ENCODE measurements at regions not wholly inside any gene's neighbourhood (a gene's known extent, or its start where the extent isn't known, plus 50 kb on each side); places are given as distances from the start of the nearest gene placed in this dataset.

DNA sequence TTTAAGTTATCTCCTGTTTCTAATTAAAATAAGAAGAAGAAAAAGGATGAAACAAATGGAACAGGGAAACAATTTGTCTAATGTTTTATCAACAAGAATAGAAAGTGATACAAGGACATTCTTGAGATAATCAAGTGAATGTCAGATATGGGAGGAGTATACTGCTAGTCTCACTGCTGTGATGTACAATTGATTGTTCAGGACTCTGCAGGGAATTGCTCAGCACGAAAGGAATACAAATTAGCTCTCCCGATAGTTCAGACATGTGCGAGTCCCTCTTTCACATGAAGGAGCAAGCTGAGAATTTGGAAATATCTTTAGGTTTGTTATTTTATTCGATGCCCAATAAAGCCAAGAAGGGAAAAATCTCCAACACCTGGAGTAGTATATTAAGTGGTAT is 57.3 kb upstream of the FSTL5 start:
- intact Hi-C loops (cut with micrococcal nuclease; ENCODE audit: unreplicated experiment), result no loop called here
- Histone ChIP-seq H3K9me3 (ENCODE audit: low read depth, low read length, poor library complexity, severe bottlenecking) (no peaks in the 10 kb centered on the region), H3K36me3 (ENCODE audit: insufficient read depth, low read length, poor library complexity, severe bottlenecking) (no peaks in the 10 kb centered on the region), H3K27ac (ENCODE audit: low read depth, low read length, poor library complexity, severe bottlenecking) (no peak overlapping the region), H3K4me3 (ENCODE audit: low read depth, low read length, poor library complexity, severe bottlenecking) (no peak overlapping the region), H3K27me3 (replicated peaks; ENCODE audit: insufficient read depth, low read depth, low read length, poor library complexity) (no peaks in the 10 kb centered on the region), H3K4me1 (ENCODE audit: insufficient read depth, low read length, poor library complexity, severe bottlenecking) (no peaks in the 10 kb centered on the region)
- ChIA-PET POLR2A (ENCODE audit: low non-redundant PET) (no interaction called here), CTCF (no interaction called here)
- no peak for DNase-seq (ENCODE audit: low spot score)
- BruUV-seq (replicated peaks), result no TSS peak
- TF ChIP-seq EZH2 (IDR thresholded peaks at IDR 0.05; ENCODE audit: borderline replicate concordance, low read depth, low read length, poor library complexity, severe bottlenecking), result no peak
- TF ChIP-seq, protein P1, sequence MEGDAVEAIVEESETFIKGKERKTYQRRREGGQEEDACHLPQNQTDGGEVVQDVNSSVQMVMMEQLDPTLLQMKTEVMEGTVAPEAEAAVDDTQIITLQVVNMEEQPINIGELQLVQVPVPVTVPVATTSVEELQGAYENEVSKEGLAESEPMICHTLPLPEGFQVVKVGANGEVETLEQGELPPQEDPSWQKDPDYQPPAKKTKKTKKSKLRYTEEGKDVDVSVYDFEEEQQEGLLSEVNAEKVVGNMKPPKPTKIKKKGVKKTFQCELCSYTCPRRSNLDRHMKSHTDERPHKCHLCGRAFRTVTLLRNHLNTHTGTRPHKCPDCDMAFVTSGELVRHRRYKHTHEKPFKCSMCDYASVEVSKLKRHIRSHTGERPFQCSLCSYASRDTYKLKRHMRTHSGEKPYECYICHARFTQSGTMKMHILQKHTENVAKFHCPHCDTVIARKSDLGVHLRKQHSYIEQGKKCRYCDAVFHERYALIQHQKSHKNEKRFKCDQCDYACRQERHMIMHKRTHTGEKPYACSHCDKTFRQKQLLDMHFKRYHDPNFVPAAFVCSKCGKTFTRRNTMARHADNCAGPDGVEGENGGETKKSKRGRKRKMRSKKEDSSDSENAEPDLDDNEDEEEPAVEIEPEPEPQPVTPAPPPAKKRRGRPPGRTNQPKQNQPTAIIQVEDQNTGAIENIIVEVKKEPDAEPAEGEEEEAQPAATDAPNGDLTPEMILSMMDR (conservative IDR thresholded peaks at IDR 0.05; ENCODE audit: low read depth, low read length), result no peak

All from A673 (cell line).